Osteoblast (primary cell): ENCODE measurements at regions not wholly inside any gene's neighbourhood (a gene's known extent, or its start where the extent isn't known, plus 50 kb on each side); places are given as distances from the start of the nearest gene placed in this dataset.
"Not testable (repeated sequence)": the region's sequence is repeated elsewhere in the genome, so short reads cannot be mapped to it uniquely, and the experiment has no call there.

Experiments
- DNase-seq: peaks from one replicate; pipeline ENCODE4 v3.0.0; 2011; ENCODE audit warnings: low spot score, mixed read lengths; ENCODE audit not compliant: insufficient read length; ENCODE audit errors: missing footprints
- H2AFZ ChIP-seq: 2 replicates; pipeline ENCODE4 v1.6.0; 2011; ENCODE audit warnings: mild to moderate bottlenecking, low read length
- H3K27ac ChIP-seq: 2 replicates; pipeline ENCODE4 v1.5.1; 2011; ENCODE audit warnings: mild to moderate bottlenecking, low read depth, low read length, moderate library complexity
- H3K27me3 ChIP-seq: 2 replicates; pipeline ENCODE4 v1.6.0; 2012; ENCODE audit warnings: mild to moderate bottlenecking, control low read depth, inconsistent platforms, low read length, moderate library complexity; ENCODE audit not compliant: insufficient read depth
- H3K36me3 ChIP-seq: 2 replicates; pipeline ENCODE4 v1.5.1; 2011; ENCODE audit warnings: mild to moderate bottlenecking, low read length, control low read depth, moderate library complexity; ENCODE audit not compliant: insufficient read depth
- H3K4me1 ChIP-seq: 2 replicates; pipeline ENCODE4 v1.5.1; 2011; ENCODE audit warnings: mild to moderate bottlenecking, low read length, control low read depth, moderate library complexity; ENCODE audit not compliant: insufficient read depth
- H3K4me2 ChIP-seq: 2 replicates; pipeline ENCODE4 v1.6.0; 2011; ENCODE audit warnings: mild to moderate bottlenecking, low read length; ENCODE audit not compliant: insufficient read depth
- H3K4me3 ChIP-seq: fragments of 200-600 bp; sonication (generic); 3 replicates; pipeline ENCODE4 v1.5.1; 2012; ENCODE audit warnings: mild to moderate bottlenecking, low read length, inconsistent platforms; ENCODE audit not compliant: insufficient read depth
- H3K79me2 ChIP-seq: 2 replicates; pipeline ENCODE4 v1.6.0; 2012; ENCODE audit warnings: mild to moderate bottlenecking, low read length, control low read depth, inconsistent platforms; ENCODE audit not compliant: insufficient read depth
- H3K9me3 ChIP-seq: 2 replicates; pipeline ENCODE4 v1.5.1; 2011; ENCODE audit warnings: low read depth, low read length, control low read depth
- H4K20me1 ChIP-seq: 2 replicates; pipeline ENCODE4 v1.6.0; 2012; ENCODE audit warnings: mild to moderate bottlenecking, low read length, control low read depth; ENCODE audit not compliant: insufficient read depth
- TF ChIP-seq, protein P1 (sequence below): IDR thresholded peaks from 2 replicates; pipeline ENCODE4 v1.5.1; 2011; ENCODE audit warnings: mild to moderate bottlenecking, low read depth, low read length, moderate library complexity; ENCODE audit errors: extremely low read depth

GRCh38 chr5:23105021-23105420 is 251.9 kb upstream of the CDH12 start:
- Histone ChIP-seq H3K79me2 (no peaks in the 10 kb centered on the region), H3K4me2 (no peak overlapping the region)
- TF ChIP-seq, protein P1, sequence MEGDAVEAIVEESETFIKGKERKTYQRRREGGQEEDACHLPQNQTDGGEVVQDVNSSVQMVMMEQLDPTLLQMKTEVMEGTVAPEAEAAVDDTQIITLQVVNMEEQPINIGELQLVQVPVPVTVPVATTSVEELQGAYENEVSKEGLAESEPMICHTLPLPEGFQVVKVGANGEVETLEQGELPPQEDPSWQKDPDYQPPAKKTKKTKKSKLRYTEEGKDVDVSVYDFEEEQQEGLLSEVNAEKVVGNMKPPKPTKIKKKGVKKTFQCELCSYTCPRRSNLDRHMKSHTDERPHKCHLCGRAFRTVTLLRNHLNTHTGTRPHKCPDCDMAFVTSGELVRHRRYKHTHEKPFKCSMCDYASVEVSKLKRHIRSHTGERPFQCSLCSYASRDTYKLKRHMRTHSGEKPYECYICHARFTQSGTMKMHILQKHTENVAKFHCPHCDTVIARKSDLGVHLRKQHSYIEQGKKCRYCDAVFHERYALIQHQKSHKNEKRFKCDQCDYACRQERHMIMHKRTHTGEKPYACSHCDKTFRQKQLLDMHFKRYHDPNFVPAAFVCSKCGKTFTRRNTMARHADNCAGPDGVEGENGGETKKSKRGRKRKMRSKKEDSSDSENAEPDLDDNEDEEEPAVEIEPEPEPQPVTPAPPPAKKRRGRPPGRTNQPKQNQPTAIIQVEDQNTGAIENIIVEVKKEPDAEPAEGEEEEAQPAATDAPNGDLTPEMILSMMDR: no peak

GRCh38 chr5:23103566-23103965 is 250.4 kb upstream of the CDH12 start:
- Histone ChIP-seq H4K20me1 (no peaks in the 10 kb centered on the region), H3K27me3 (no peaks in the 10 kb centered on the region), H3K4me3 (no peak overlapping the region), H3K9me3 (peaks cover 14% of the 10 kb centered on the region), H3K79me2 (no peaks in the 10 kb centered on the region), H3K27ac (no peak overlapping the region), H3K4me2 (no peak overlapping the region), H2AFZ (no peak overlapping the region), H3K4me1 (no peaks in the 10 kb centered on the region), H3K36me3 (no peaks in the 10 kb centered on the region)
- TF ChIP-seq, protein P1: no peak
- no peak for DNase-seq

More at GRCh38 chr5:23105021-23105420, 251.9 kb upstream of the CDH12 start:
- H4K20me1 ChIP-seq: no peaks in the 10 kb centered on the region
- no peak overlapping the region for H2AFZ ChIP-seq
- H3K27ac ChIP-seq: no peak overlapping the region
- H3K27me3 ChIP-seq: no peaks in the 10 kb centered on the region
- DNase-seq: peak; percentile 10
- no peaks in the 10 kb centered on the region for H3K36me3 ChIP-seq
- no peaks in the 10 kb centered on the region for H3K4me1 ChIP-seq
- peaks cover 14% of the 10 kb centered on the region for H3K9me3 ChIP-seq
- H3K4me3 ChIP-seq: no peak overlapping the region

- not testable (repeated sequence) for H3K4me3 ChIP-seq, H3K27ac ChIP-seq, H3K9me3 ChIP-seq, H3K36me3 ChIP-seq, DNase-seq, H3K27me3 ChIP-seq, H4K20me1 ChIP-seq, H3K79me2 ChIP-seq, H2AFZ ChIP-seq, H3K4me2 ChIP-seq, H3K4me1 ChIP-seq
Observed at GRCh38 chr5:23095418-23095817, 242.3 kb upstream of the CDH12 start.

GRCh38 chr5:23089286-23089685 is 236.1 kb upstream of the CDH12 start:
- H3K4me1 ChIP-seq: no peaks in the 10 kb centered on the region
- no peak overlapping the region for H3K4me2 ChIP-seq
- H3K36me3 ChIP-seq: no peaks in the 10 kb centered on the region
- peaks cover 2% of the 10 kb centered on the region for H3K9me3 ChIP-seq
- H3K27ac ChIP-seq: no peak overlapping the region
- H2AFZ ChIP-seq: no peak overlapping the region
- TF ChIP-seq, protein P1: no peak
- no peak overlapping the region for H3K4me3 ChIP-seq
- no peak for DNase-seq
- no peaks in the 10 kb centered on the region for H3K27me3 ChIP-seq
- no peaks in the 10 kb centered on the region for H4K20me1 ChIP-seq
- no peaks in the 10 kb centered on the region for H3K79me2 ChIP-seq
